GM19240 (cell line): ENCODE measurements at regions not wholly inside any gene's neighbourhood (a gene's known extent, or its start where the extent isn't known, plus 50 kb on each side); places are given as distances from the start of the nearest gene placed in this dataset.

ENCODE experiments used
- DNase-seq: peaks from one replicate; pipeline ENCODE4 v3.0.0; 2011; ENCODE audit warnings: low spot score; ENCODE audit not compliant: insufficient read length

- no peak for DNase-seq
Measured at GRCh38 chr15:31151301-31152233, 50.0 kb upstream of the TRPM1 start.

- no peak for DNase-seq
Measured at GRCh38 chr15:31153531-31153930, 52.0 kb upstream of the TRPM1 start.

GRCh38 chr15:31155151-31155550 lies 53.6 kb upstream of the TRPM1 start:
- no peak for DNase-seq

- DNase-seq: no peak
Measured at GRCh38 chr15:31156226-31156625, 54.7 kb upstream of the TRPM1 start.

- no peak for DNase-seq
Measured at GRCh38 chr15:31156808-31157207, 55.3 kb upstream of the TRPM1 start.

GRCh38 chr15:31157644-31158069 lies 56.1 kb upstream of the TRPM1 start:
- DNase-seq: no peak

GRCh38 chr15:31158858-31159569 lies 57.5 kb upstream of the TRPM1 start:
- DNase-seq: no peak

GRCh38 chr15:31159837-31160236 lies 58.3 kb upstream of the TRPM1 start:
- DNase-seq: no peak

- no peak for DNase-seq
Measured at GRCh38 chr15:31160297-31160696, 58.8 kb upstream of the TRPM1 start.

- DNase-seq: no peak
Measured at GRCh38 chr15:31160740-31161495, 59.4 kb upstream of the TRPM1 start.

GRCh38 chr15:31161951-31162350 lies 60.4 kb upstream of the TRPM1 start:
- no peak for DNase-seq

- no peak for DNase-seq
Measured at GRCh38 chr15:31162721-31163510, 61.4 kb upstream of the TRPM1 start.

GRCh38 chr15:31163769-31164572 lies 62.4 kb upstream of the TRPM1 start:
- DNase-seq: no peak

- no peak for DNase-seq
Measured at GRCh38 chr15:31164573-31164912, 63.0 kb upstream of the TRPM1 start.

GRCh38 chr15:31169558-31169957 lies 68.0 kb upstream of the TRPM1 start:
- DNase-seq: no peak

GRCh38 chr15:31171731-31172130 lies 70.2 kb upstream of the TRPM1 start:
- no peak for DNase-seq

GRCh38 chr15:31172606-31173005 lies 71.1 kb upstream of the TRPM1 start:
- DNase-seq: no peak

- DNase-seq: no peak
Measured at GRCh38 chr15:31173790-31174450, 72.4 kb upstream of the TRPM1 start.

- no peak for DNase-seq
Measured at GRCh38 chr15:31175484-31175883, 74.0 kb upstream of the TRPM1 start.

- DNase-seq: no peak
Measured at GRCh38 chr15:31177951-31178350, 76.4 kb upstream of the TRPM1 start.
